Neuronal stem cell (in vitro differentiated cells): ENCODE measurements at regions not wholly inside any gene's neighbourhood (a gene's known extent, or its start where the extent isn't known, plus 50 kb on each side); places are given as distances from the start of the nearest gene placed in this dataset.
"Not testable (repeated sequence)": the region's sequence is repeated elsewhere in the genome, so short reads cannot be mapped to it uniquely, and the experiment has no call there.

ENCODE experiments used
- DNase-seq: peaks from one replicate; pipeline ENCODE4 v3.0.0-alpha.2; 2013; ENCODE audit warnings: low spot score
- H2AFZ ChIP-seq: one replicate; pipeline ENCODE4 v1.6.1; 2013; ENCODE audit warnings: mild to moderate bottlenecking, low read length, inconsistent platforms
- H2AK5ac ChIP-seq: 2 replicates; pipeline ENCODE4 v1.6.1; 2013; ENCODE audit warnings: low read depth, mild to moderate bottlenecking, inconsistent platforms, low read length, moderate library complexity, mixed read lengths
- H2BK120ac ChIP-seq: 2 replicates; pipeline ENCODE4 v1.6.1; 2013; ENCODE audit warnings: low read depth, mild to moderate bottlenecking, inconsistent platforms, low read length, moderate library complexity, mixed read lengths
- H2BK12ac ChIP-seq: one replicate; pipeline ENCODE4 v1.6.1; 2013; ENCODE audit warnings: low read length, inconsistent platforms
- H2BK15ac ChIP-seq: 2 replicates; pipeline ENCODE4 v1.6.1; 2013; ENCODE audit warnings: mild to moderate bottlenecking, low read length, inconsistent platforms, mixed read lengths
- H2BK5ac ChIP-seq: one replicate; pipeline ENCODE4 v1.6.1; 2013; ENCODE audit warnings: inconsistent platforms, mild to moderate bottlenecking, low read length, moderate library complexity
- H3K14ac ChIP-seq: one replicate; pipeline ENCODE4 v1.6.1; 2013; ENCODE audit warnings: low read length, inconsistent platforms
- H3K18ac ChIP-seq: 2 replicates; pipeline ENCODE4 v1.6.1; 2013; ENCODE audit warnings: low read length, inconsistent platforms
- H3K23ac ChIP-seq: 2 replicates; pipeline ENCODE4 v1.6.1; 2013; ENCODE audit warnings: low read depth, mild to moderate bottlenecking, mixed read lengths, low read length, inconsistent platforms; ENCODE audit not compliant: poor library complexity
- H3K27ac ChIP-seq: replicated peaks from 3 replicates; pipeline ENCODE4 v1.5.1; 2013; ENCODE audit warnings: low read length, inconsistent platforms
- H3K27me3 ChIP-seq, 3 experiments: 2 replicates each; pipeline ENCODE4 v1.6.1; 2013; ENCODE audit warnings: low read length in 3 of 3, mild to moderate bottlenecking in 2 of 3, inconsistent platforms in 1 of 3, low read depth in 1 of 3, mixed read lengths in 1 of 3, moderate library complexity in 1 of 3; ENCODE audit not compliant: control insufficient read depth in 3 of 3, insufficient read depth in 3 of 3
- H3K36me3 ChIP-seq, 2 donors: replicated peaks in 1 of 2; 2 replicates each; pipeline ENCODE4 v1.6.1; 2013; ENCODE audit warnings: low read length in 2 of 2; ENCODE audit not compliant: control insufficient read depth in 2 of 2, insufficient read depth in 2 of 2
- H3K4ac ChIP-seq: 2 replicates; pipeline ENCODE4 v1.6.1; 2013; ENCODE audit warnings: inconsistent platforms, mild to moderate bottlenecking, low read length, moderate library complexity
- H3K4me1 ChIP-seq, 2 donors: 1 replicate in 1 of 2; 2 replicates in 1 of 2; pipeline ENCODE4 v1.6.1; 2013; ENCODE audit warnings: low read length in 2 of 2, low read depth in 1 of 2; ENCODE audit not compliant: control insufficient read depth in 2 of 2, insufficient read depth in 1 of 2
- H3K4me2 ChIP-seq: one replicate; pipeline ENCODE4 v1.6.1; 2013; ENCODE audit warnings: mild to moderate bottlenecking, low read length, inconsistent platforms; ENCODE audit not compliant: insufficient read depth, poor library complexity, severe bottlenecking
- H3K4me3 ChIP-seq, 2 donors: 2 replicates each; pipeline ENCODE4 v1.5.1; 2013; ENCODE audit warnings: low read length in 2 of 2, mild to moderate bottlenecking in 2 of 2, inconsistent platforms in 1 of 2, moderate library complexity in 1 of 2
- H3K79me1 ChIP-seq: one replicate; pipeline ENCODE4 v1.6.1; 2013; ENCODE audit warnings: low read depth, mild to moderate bottlenecking, inconsistent platforms, low read length, moderate library complexity
- H3K9ac ChIP-seq: one replicate; pipeline ENCODE4 v1.6.1; 2013; ENCODE audit warnings: mild to moderate bottlenecking, low read depth, low read length, inconsistent platforms; ENCODE audit not compliant: poor library complexity
- H3K9me3 ChIP-seq, 2 donors: replicated peaks in 1 of 2; 2 replicates each; pipeline versions ENCODE3 to v1.6.1; 2013; ENCODE audit warnings: low read length in 2 of 2, mild to moderate bottlenecking in 2 of 2, inconsistent platforms in 1 of 2, low read depth in 1 of 2, mixed read lengths in 1 of 2, moderate library complexity in 1 of 2; ENCODE audit not compliant: control insufficient read depth in 2 of 2, insufficient read depth in 1 of 2
- H4K8ac ChIP-seq: one replicate; pipeline ENCODE4 v1.6.1; 2013; ENCODE audit warnings: low read depth, mild to moderate bottlenecking, inconsistent platforms, low read length, moderate library complexity
- H4K91ac ChIP-seq: one replicate; pipeline ENCODE4 v1.6.1; 2013; ENCODE audit warnings: low read length, low read depth, mild to moderate bottlenecking, inconsistent platforms; ENCODE audit not compliant: poor library complexity
- WGBS, 2 donors: extraction: QIAGEN DNeasy Blood & Tissue Kit; methylation state at CpG; one replicate each; pipeline ENCODE4 v1.1.7; 2013; ENCODE audit warnings: missing lambda C conversion rate in 2 of 2, mixed read lengths in 1 of 2; ENCODE audit not compliant: insufficient read length in 2 of 2, insufficient replicate concordance in 1 of 2; ENCODE audit errors: extremely low coverage in 2 of 2; 5-methylcytosine and 5-hydroxymethylcytosine counted together

DNA sequence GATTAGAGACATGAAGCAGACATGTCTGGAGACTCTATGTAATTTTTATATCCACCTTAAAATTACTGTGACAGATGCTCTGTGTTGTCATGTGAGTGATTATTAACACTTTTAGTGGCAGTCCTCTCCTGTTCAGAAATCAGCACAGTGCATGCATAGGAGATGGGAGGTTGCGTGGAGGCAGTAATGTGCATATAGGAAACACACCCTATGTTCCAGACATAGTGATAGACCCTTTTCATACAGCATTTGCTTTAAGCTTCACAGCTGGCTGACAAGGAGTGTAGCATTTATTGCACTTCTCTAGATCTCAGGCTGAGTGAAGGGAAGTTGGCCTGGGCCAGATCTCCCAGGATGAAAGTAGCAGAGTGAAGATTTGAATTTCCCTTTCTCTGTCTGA lies 102.3 kb upstream of the SYN3 start:
- WGBS, 2 donors: no CpG with 5 or more reads among the region's 1 CpG
- H4K8ac ChIP-seq: no peak overlapping the region
- H3K18ac ChIP-seq: no peak overlapping the region

GRCh38 chr22:33154967-33155366 lies 96.8 kb upstream of the SYN3 start:
- not testable (repeated sequence) for H3K4me3 ChIP-seq, H3K4ac ChIP-seq, DNase-seq, H2BK120ac ChIP-seq, H3K27ac ChIP-seq, H4K8ac ChIP-seq, H3K14ac ChIP-seq, H2AK5ac ChIP-seq, H3K36me3 ChIP-seq, H4K91ac ChIP-seq, H3K79me1 ChIP-seq, H3K23ac ChIP-seq, H2BK5ac ChIP-seq, H3K27me3 ChIP-seq, H2BK15ac ChIP-seq, H3K9ac ChIP-seq, H2BK12ac ChIP-seq, H3K9me3 ChIP-seq, H3K4me1 ChIP-seq, H3K18ac ChIP-seq, H2AFZ ChIP-seq, H3K4me2 ChIP-seq
- no CpG with 5 or more reads among the region's 1 CpG for WGBS, 2 donors

More for the DNA sequence above, 102.3 kb upstream of the SYN3 start:
- Histone ChIP-seq H3K9ac (no peak overlapping the region), H2BK15ac (no peak overlapping the region), H2BK12ac (no peak overlapping the region), H4K91ac (no peak overlapping the region), H3K9me3 (no peaks in the 10 kb centered on the region), H2BK5ac (no peak overlapping the region), H2BK120ac (no peak overlapping the region), H3K79me1 (no peaks in the 10 kb centered on the region), H2AK5ac (no peak overlapping the region), H3K27ac (no peak overlapping the region), H3K4me2 (no peak overlapping the region), H3K27me3 (no peaks in the 10 kb centered on the region), H3K36me3 (no peaks in the 10 kb centered on the region), H3K4me1 (no peaks in the 10 kb centered on the region), H3K4ac (no peak overlapping the region), H2AFZ (no peak overlapping the region), H3K14ac (no peak overlapping the region), H3K23ac (no peak overlapping the region), H3K4me3 (no peak overlapping the region)
- no peak for DNase-seq

DNA sequence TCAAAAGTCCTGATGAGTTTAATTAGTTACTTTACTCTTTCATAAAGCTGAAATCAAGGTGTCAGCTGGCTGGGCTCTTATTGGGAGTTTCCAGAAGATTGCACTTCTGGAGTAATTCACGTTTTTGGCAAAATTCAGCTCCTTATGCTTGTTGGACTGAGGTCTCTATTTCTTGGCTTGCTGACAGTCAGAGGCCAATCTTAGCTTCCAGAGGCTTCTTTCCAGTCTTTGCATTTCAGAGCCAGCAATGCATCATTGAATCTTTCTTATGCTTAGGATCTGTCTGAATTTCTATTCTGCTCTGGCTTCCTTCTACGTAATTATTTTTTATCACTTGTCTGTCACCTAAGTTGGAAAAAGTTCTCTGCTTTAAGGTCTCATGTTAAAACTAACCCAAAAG lies 91.4 kb upstream of the SYN3 start:
- Histone ChIP-seq H3K14ac (no peak overlapping the region), H2BK5ac (no peak overlapping the region), H3K79me1 (no peaks in the 10 kb centered on the region), H3K9me3 (no peaks in the 10 kb centered on the region), H2AFZ (no peak overlapping the region), H3K36me3 (no peaks in the 10 kb centered on the region), H2BK120ac (no peak overlapping the region), H4K8ac (no peak overlapping the region), H3K9ac (no peak overlapping the region), H3K27me3 (no peaks in the 10 kb centered on the region), H3K4me3 (no peak overlapping the region), H3K4me1 (peaks cover 0 to 2% of the 10 kb centered on the region in 2 donors), H4K91ac (no peak overlapping the region), H3K18ac (no peak overlapping the region), H2BK15ac (no peak overlapping the region), H2BK12ac (no peak overlapping the region), H3K4ac (no peak overlapping the region), H2AK5ac (no peak overlapping the region), H3K23ac (no peak overlapping the region), H3K4me2 (no peak overlapping the region), H3K27ac (no peak overlapping the region)
- DNase-seq: no peak
- WGBS, 2 donors: no CpG with 5 or more reads among the region's 2 CpGs

- Histone ChIP-seq H2BK120ac (no peak overlapping the region), H2AK5ac (no peak overlapping the region), H3K9ac (no peak overlapping the region), H4K8ac (no peak overlapping the region), H3K27ac (no peak overlapping the region), H2AFZ (no peak overlapping the region), H2BK15ac (no peak overlapping the region), H2BK5ac (no peak overlapping the region), H3K9me3 (no peaks in the 10 kb centered on the region), H4K91ac (no peak overlapping the region), H2BK12ac (no peak overlapping the region), H3K18ac (no peak overlapping the region), H3K79me1 (no peaks in the 10 kb centered on the region), H3K4me2 (no peak overlapping the region), H3K4me3 (no peak overlapping the region), H3K4me1 (no peaks in the 10 kb centered on the region), H3K14ac (no peak overlapping the region), H3K36me3 (no peaks in the 10 kb centered on the region), H3K27me3 (no peaks in the 10 kb centered on the region), H3K4ac (no peak overlapping the region), H3K23ac (no peak overlapping the region)
- no CpG with 5 or more reads among the region's 1 CpG for WGBS, 2 donors
- DNase-seq: no peak
Measured at GRCh38 chr22:33144721-33145120, 86.5 kb upstream of the SYN3 start.
